ENCODE measurements at regions not wholly inside any gene's neighbourhood (a gene's known extent, or its start where the extent isn't known, plus 50 kb on each side); places are given as distances from the start of the nearest gene placed in this dataset.

- TF ChIP-seq EZH2 (IDR thresholded peaks at IDR 0.05; ENCODE audit: borderline replicate concordance): no peak
- TF ChIP-seq CTCF (IDR thresholded peaks at IDR 0.05; ENCODE audit: poor library complexity): no peak
Measured at GRCh38 chr9:124116683-124117363, 105.3 kb downstream of the LHX2 start.
